HG03103 (cell line): ENCODE measurements at regions not wholly inside any gene's neighbourhood (a gene's known extent, or its start where the extent isn't known, plus 50 kb on each side); places are given as distances from the start of the nearest gene placed in this dataset.

Experiments used
- ATAC-seq: cut with Tn5 transposase; IDR thresholded peaks from one replicate; pipeline ENCODE4 v1.9.1; 2021; ENCODE audit warnings: low read depth; ENCODE audit not compliant: unreplicated experiment

- ATAC-seq = no peak
Measured at GRCh38 chr10:118501637-118502440, 93.6 kb downstream of the PRLHR start.

GRCh38 chr10:118501171-118501570, 94.3 kb downstream of the PRLHR start:
- ATAC-seq = no peak

GRCh38 chr10:118500477-118501104, 94.9 kb downstream of the PRLHR start:
- ATAC-seq = no peak

DNA sequence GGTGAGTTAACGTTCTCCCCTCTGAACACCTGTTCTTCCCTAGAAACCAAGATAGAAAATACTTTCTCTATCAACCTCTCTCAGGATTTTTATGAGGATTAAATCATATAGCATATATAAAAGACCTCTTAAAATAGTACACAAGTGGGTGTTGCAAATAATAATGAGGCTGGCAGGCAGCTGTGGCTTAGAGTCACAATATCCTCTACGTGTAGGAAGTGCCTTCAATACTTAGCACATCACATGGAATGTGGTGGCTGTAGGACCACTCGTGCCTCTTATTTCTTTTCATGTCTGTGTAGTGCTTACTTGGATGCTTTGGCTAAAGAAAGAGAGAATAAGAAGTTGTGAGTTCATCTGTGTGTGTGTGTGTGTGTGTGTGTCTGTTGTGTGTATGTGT, 96.3 kb downstream of the PRLHR start:
- no peak for ATAC-seq

DNA sequence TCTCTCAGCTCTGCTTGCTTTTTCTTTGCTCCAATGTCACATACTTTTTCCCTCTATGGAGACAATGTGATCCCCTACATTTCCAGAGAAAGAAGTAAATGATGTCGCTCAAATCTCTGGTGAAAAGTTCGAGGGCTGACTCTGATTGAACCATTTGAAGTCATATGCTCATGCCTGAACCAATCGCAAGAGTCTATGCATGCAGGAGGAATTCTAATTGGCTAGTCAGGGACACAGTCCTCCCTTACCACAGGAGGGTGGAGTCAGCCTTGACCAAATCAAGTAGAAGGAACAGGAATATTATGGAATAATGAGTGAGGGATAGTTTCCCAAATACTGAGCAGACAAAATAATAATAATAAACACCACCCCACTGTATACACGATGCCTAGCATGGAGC, 96.8 kb downstream of the PRLHR start:
- no peak for ATAC-seq

DNA sequence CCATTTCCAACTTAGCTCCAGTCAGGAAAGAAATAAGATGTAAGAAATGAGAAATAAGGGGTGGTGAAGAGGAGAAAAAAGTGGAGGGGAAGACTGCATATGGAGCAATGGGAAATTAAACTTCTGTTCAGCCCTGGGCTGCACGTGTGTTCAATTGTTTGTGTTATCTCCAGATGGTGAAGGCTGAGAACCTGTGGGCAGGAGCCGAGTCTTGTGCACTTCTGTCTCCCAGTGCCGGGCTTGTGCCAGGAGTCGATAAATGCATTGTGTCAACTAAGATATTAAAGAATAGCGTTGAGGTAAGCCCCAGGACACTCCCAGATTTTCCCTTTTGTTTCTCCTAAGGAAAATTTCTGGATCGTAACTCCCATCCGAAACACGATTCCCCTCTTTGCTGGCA, 98.2 kb downstream of the PRLHR start:
- no peak for ATAC-seq

- ATAC-seq = no peak
Measured at GRCh38 chr10:118496525-118496924, 98.9 kb downstream of the PRLHR start.

DNA sequence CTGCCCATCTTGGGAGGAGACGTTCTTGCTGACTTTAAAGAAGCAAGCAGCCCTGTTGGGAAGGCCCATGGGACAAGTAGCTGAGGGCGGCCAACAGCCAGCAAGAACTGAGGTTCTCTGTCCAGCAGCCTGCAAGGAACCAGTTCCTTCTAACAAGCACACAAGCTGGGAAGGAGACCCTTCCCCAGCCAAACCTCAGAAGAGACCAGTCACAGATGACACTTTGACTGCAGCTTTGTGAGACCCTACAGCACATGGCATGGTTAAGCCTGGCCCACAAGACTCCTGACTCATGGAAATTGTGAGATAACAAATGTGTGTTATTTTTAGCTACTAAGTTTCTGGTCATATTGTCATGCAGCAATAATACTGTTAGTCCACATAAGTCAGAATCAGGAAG, 99.9 kb downstream of the PRLHR start:
- no peak for ATAC-seq

- no peak for ATAC-seq
Measured at GRCh38 chr10:118491055-118491454, 104.4 kb downstream of the PRLHR start.

DNA sequence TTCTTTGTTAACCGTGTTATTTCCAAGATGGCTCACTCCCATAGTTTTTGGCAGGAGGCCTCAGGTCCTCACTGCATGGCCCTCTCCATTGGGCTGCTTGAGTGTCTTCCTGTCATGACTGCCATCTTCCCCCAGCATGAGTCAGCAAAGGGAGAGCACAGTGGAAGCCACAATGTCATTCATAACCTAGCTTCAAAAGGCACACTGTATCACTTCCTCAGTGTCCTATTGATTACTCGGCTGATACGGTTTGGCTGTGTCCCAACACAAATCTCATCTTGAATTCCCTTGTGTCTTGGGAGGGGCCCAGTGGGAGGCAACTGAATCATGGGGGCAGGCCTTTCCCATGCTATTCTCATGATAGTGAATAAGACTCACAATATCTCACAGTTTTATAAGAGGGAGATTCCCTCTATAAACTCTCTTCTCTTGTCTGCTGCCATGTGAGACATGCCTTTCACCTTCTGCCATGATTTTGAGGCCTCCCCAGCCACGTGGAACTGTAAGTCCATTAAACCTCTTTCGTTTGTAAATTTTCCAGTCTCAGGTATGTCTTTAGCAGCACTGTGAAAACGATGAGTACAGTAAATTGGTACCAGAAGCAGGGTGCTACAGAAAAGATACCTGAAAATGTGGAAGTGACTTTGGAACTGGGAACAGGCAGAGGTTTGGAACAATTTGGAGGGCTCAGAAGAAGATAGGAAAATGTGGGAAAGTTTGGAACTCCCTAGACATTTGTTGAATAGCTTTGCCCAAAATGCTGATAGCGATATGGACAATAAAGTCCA, 106.5 kb downstream of the PRLHR start:
- no peak for ATAC-seq

- no peak for ATAC-seq
Measured at GRCh38 chr10:118485641-118486040, 109.8 kb downstream of the PRLHR start.

GRCh38 chr10:118484152-118484871, 111.1 kb downstream of the PRLHR start:
- ATAC-seq = no peak

DNA sequence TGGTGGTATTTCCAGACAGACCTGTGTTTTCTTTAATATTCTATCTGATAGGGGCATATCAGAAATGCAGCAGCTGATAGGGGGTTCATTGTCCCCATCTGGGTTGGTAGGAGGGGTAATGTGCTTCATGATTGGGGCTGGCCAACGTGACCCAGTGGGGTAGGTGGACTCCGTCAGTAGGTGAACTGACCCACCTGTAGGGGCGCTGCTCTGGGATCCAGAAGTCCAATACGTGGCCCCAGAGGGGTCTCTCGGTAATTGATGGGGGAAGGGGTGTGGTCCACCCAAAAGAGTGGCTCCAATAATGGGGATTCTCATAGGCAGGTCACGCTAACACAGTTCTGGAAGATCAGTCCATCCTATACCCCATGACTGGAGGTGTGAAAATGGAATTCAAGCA, 112.0 kb downstream of the PRLHR start:
- no peak for ATAC-seq

GRCh38 chr10:118482393-118483331, 112.8 kb downstream of the PRLHR start:
- no peak for ATAC-seq

DNA sequence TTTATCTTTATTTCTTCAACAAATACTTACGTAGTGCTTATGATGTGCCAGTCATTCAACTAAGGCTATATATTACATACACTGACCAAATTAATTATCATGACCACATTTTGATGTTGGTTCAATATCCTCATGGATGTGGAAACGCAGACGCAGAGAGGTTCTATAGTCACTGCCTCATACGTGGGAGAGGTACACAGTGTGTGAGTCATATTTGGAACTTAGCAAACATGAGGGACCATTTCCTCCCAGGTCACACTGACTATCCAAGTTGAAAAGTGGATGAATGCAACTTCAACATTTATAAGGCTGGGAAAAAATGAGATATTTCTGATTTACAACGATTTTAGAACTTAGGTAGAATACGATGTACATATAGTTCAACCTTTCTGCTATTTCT, 113.6 kb downstream of the PRLHR start:
- no peak for ATAC-seq

DNA sequence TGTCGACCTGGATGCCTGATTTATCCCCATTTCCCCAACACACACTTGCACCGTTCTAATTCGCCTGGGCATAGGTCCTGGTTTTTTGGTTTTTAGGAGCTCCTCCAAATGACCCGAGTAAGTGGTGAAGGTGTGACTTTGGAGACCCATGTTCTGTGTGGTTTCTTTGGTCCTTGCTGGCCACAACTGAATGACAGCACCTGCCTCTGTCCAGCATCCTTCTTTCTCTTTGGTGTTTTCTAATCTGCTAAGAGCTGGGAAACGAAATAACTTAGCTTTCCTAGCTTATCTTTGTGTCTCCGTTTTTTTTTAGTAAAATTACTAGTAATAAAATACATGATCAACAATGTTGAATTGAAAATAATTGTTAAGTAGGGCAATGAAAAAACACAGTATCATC, 120.2 kb downstream of the PRLHR start:
- no peak for ATAC-seq

DNA sequence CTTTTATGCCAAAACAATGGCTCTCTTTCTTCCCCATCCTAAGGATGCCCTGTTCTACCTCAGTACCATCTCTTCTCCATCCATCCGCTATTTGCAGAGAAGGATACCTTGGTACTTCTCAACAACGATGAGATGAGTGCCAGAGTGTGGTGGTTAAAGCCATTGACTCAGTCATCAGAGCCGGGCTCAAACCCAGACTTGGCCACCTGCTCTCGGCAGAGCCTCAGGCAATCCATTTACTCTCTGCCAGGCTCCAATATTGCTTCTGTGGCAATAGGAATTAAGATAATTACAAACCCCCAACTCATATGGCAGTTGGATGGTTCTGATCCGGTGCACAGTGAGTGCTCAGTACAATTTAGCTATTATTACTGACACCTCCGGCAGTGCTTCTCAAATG, 121.3 kb downstream of the PRLHR start:
- no peak for ATAC-seq

GRCh38 chr10:118473305-118473960, 122.0 kb downstream of the PRLHR start:
- no peak for ATAC-seq
